PFSK-1 (cell line): ENCODE measurements at regions not wholly inside any gene's neighbourhood (a gene's known extent, or its start where the extent isn't known, plus 50 kb on each side); places are given as distances from the start of the nearest gene placed in this dataset.

Experiments used
- POLR2AphosphoS5 ChIP-seq: IDR thresholded peaks from 2 replicates; pipeline ENCODE4 v1.6.1; 2012; ENCODE audit warnings: low read depth, mild to moderate bottlenecking, control low read depth, low read length, moderate library complexity
- TAF1 ChIP-seq: IDR thresholded peaks from 2 replicates; pipeline ENCODE4 v1.6.1; 2012; ENCODE audit warnings: low read length, control low read depth, borderline replicate concordance; ENCODE audit not compliant: insufficient read depth
- TF ChIP-seq, protein P1 (sequence below), 2 experiments: IDR thresholded peaks; 2 replicates each; pipeline versions ENCODE4 v1.6.1 to v1.8.0; 2011 to 2012; ENCODE audit warnings: low read depth in 2 of 2, low read length in 2 of 2, control low read depth in 1 of 2, inconsistent platforms in 1 of 2, mild to moderate bottlenecking in 1 of 2, moderate library complexity in 1 of 2; ENCODE audit not compliant: insufficient read depth in 1 of 2

DNA sequence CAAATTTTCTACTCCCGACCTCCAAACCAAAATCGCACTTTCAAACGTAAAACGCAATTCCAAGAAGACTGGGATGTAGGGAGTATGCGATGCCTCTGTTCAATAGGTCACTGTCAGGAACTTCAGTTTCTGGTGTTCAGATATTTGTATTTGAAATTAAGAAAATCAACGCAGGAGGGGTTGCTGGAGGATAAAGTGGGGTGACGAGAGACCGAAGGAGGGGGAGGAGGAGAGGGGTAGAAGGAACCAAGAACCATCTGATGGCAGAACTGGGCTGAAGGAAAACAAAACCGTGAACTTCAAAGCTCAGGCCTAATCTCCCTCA, 293.8 kb upstream of the NFE2L3 start:
- TF ChIP-seq POLR2AphosphoS5 (no peak), TAF1 (no peak)
- TF ChIP-seq, protein P1, sequence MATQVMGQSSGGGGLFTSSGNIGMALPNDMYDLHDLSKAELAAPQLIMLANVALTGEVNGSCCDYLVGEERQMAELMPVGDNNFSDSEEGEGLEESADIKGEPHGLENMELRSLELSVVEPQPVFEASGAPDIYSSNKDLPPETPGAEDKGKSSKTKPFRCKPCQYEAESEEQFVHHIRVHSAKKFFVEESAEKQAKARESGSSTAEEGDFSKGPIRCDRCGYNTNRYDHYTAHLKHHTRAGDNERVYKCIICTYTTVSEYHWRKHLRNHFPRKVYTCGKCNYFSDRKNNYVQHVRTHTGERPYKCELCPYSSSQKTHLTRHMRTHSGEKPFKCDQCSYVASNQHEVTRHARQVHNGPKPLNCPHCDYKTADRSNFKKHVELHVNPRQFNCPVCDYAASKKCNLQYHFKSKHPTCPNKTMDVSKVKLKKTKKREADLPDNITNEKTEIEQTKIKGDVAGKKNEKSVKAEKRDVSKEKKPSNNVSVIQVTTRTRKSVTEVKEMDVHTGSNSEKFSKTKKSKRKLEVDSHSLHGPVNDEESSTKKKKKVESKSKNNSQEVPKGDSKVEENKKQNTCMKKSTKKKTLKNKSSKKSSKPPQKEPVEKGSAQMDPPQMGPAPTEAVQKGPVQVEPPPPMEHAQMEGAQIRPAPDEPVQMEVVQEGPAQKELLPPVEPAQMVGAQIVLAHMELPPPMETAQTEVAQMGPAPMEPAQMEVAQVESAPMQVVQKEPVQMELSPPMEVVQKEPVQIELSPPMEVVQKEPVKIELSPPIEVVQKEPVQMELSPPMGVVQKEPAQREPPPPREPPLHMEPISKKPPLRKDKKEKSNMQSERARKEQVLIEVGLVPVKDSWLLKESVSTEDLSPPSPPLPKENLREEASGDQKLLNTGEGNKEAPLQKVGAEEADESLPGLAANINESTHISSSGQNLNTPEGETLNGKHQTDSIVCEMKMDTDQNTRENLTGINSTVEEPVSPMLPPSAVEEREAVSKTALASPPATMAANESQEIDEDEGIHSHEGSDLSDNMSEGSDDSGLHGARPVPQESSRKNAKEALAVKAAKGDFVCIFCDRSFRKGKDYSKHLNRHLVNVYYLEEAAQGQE (IDR thresholded peaks at IDR 0.05; ENCODE audit: insufficient read depth in 1 of 2, low read depth in 2 of 2, low read length in 2 of 2) = no peak
